SK-N-SH (cell line): ENCODE measurements at regions not wholly inside any gene's neighbourhood (a gene's known extent, or its start where the extent isn't known, plus 50 kb on each side); places are given as distances from the start of the nearest gene placed in this dataset.

Source experiments
- FOXJ3 ChIP-seq: sonication (generic); formaldehyde crosslinking; IDR thresholded peaks from 2 replicates; pipeline ENCODE4 v1.5.1; 2020; ENCODE audit warnings: mild to moderate bottlenecking, missing genetic modification reagents
- GABPA ChIP-seq: IDR thresholded peaks from 2 replicates; pipeline ENCODE4 v1.4.0; 2012; ENCODE audit warnings: low read depth, mild to moderate bottlenecking
- NRF1 ChIP-seq: IDR thresholded peaks from 2 replicates; pipeline ENCODE4 v1.6.1; 2012; ENCODE audit warnings: low read depth, mild to moderate bottlenecking, low read length
- TEAD4 ChIP-seq: IDR thresholded peaks from 2 replicates; pipeline ENCODE4 v1.4.0; 2012; ENCODE audit warnings: mild to moderate bottlenecking, borderline replicate concordance; ENCODE audit not compliant: insufficient read depth
- TF ChIP-seq, protein P1 (sequence below): fragments of 200-600 bp; sonication (generic); IDR thresholded peaks from 2 replicates; pipeline ENCODE4 v1.6.1; 2017; ENCODE audit warnings: antibody characterized with exemption, mild to moderate bottlenecking, moderate library complexity

DNA sequence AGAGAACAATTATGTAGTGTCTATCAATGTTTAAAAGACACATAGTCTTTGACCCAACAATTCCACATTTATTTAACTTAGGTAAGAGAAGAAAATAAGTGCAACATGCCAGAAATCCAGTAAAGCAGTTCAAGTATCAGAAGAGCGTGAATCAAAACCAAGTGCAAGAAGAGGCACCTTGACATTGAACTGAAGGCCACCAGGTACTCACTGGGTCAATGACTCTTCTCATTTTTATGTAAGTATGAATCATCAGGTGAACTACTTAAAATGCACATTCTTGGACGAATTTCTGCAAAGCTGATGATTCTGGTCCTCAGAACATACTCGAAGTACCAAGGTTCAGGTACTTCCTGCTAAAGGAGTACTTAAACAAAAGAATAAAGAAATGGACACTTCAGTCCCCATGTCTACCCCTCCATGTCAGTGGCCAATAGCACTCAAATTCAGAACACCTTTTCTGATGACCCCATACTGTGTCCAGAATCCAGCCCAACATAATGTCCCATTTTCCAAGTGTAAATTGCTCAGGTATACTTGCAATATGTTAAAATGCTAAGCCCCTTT, 481.9 kb downstream of the GJA1 start:
- TF ChIP-seq GABPA: no peak
- TF ChIP-seq, protein P1, sequence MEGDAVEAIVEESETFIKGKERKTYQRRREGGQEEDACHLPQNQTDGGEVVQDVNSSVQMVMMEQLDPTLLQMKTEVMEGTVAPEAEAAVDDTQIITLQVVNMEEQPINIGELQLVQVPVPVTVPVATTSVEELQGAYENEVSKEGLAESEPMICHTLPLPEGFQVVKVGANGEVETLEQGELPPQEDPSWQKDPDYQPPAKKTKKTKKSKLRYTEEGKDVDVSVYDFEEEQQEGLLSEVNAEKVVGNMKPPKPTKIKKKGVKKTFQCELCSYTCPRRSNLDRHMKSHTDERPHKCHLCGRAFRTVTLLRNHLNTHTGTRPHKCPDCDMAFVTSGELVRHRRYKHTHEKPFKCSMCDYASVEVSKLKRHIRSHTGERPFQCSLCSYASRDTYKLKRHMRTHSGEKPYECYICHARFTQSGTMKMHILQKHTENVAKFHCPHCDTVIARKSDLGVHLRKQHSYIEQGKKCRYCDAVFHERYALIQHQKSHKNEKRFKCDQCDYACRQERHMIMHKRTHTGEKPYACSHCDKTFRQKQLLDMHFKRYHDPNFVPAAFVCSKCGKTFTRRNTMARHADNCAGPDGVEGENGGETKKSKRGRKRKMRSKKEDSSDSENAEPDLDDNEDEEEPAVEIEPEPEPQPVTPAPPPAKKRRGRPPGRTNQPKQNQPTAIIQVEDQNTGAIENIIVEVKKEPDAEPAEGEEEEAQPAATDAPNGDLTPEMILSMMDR: no peak
- no peak for TF ChIP-seq NRF1
- no peak for TF ChIP-seq FOXJ3 (CRISPR knock-in tag)
- TF ChIP-seq TEAD4: no peak
